ENCODE measurements at regions not wholly inside any gene's neighbourhood (a gene's known extent, or its start where the extent isn't known, plus 50 kb on each side); places are given as distances from the start of the nearest gene placed in this dataset.
A peak's percentile ranks its signal among the peaks of the same experiment; 100 is the strongest.

DNA sequence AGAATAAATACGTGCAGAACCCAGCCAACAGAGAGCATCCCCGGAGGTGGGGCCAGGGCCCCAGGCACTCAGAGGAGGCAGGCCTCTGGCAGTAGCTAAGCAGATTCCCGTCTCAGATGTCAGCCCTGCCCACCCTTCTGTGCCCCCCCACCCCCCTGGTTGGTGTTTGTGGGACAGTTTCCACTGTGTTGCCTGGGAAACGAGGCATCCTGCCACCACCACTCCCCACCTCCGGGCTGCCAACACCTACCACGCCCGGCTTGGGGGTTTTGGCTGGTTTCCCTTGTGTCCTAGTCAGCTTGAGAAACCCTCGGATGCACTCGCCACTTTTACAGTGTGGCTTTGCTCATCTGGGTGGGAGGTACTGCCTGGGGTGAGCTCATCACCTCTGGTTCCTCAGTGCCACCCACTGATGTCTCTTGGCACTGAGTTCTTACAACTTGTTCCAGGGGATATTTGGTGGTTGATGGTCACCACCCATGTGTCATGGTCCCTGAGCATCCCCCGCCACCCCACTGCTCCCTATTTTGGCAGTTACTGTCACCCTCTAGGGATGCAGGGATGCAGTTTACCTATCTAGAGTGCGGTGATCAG, 72.4 kb upstream of the YWHAQ start:
- peak overlapping the region in 4 of 8 donors; percentile 12 to 68 (median 34) for H3K27ac ChIP-seq
- H3K27me3 ChIP-seq (replicated peaks in 1 of 7): no peaks in the 10 kb centered on the region
- no peak for DNase-seq
- H3K9me3 ChIP-seq: no peaks in the 10 kb centered on the region
- intact Hi-C loops (cut with DNase I; ENCODE audit: low total_unique reads): no loop called here
- no peak overlapping the region for H3K4me3 ChIP-seq
- peak in 1 of 3 donors; percentile 18 for TF ChIP-seq POLR2AphosphoS5 (IDR thresholded peaks at IDR 0.05)
- TF ChIP-seq, protein P1, sequence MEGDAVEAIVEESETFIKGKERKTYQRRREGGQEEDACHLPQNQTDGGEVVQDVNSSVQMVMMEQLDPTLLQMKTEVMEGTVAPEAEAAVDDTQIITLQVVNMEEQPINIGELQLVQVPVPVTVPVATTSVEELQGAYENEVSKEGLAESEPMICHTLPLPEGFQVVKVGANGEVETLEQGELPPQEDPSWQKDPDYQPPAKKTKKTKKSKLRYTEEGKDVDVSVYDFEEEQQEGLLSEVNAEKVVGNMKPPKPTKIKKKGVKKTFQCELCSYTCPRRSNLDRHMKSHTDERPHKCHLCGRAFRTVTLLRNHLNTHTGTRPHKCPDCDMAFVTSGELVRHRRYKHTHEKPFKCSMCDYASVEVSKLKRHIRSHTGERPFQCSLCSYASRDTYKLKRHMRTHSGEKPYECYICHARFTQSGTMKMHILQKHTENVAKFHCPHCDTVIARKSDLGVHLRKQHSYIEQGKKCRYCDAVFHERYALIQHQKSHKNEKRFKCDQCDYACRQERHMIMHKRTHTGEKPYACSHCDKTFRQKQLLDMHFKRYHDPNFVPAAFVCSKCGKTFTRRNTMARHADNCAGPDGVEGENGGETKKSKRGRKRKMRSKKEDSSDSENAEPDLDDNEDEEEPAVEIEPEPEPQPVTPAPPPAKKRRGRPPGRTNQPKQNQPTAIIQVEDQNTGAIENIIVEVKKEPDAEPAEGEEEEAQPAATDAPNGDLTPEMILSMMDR (IDR thresholded peaks at IDR 0.05 in 8 of 11, conservative IDR thresholded peaks at IDR 0.05 in 3 of 11): no peak
- H3K36me3 ChIP-seq: no peaks in the 10 kb centered on the region
- WGBS, 5 donors: 42 to 83% (median 73%) methylated on average over 4 to 11 of the region's 11 CpGs
- peaks cover 0 to 20% (median 7%) of the 10 kb centered on the region in 6 donors for H3K4me1 ChIP-seq

DNA sequence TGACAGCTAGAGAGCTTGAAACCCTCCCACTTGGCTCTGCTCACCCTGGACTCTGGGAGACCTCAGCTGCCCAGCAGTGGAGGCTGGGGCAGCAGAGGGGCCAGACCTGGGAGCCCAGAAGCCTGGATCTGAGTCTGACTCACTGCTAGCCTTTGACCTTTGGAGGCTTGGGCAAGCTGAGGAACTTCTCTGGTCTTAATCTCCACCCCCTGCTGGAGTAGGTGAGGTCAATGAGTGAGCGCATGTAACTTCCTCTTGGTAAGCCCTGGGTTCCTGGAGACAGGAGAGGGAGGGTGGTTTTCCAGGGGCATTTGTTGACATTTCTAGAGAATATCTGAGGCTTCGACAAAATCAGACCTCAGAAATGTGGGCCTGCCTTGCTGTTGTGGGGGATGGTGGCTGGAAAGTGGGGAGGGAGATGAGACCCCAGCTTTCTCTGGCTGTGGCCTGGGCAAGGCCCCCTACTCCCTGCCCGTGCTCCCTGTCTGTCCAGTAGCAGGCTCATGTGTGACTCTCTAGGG, 73.0 kb upstream of the YWHAQ start:
- no peaks in the 10 kb centered on the region for H3K9me3 ChIP-seq
- WGBS, 5 donors: 45 to 61% (median 50%) methylated on average over 2 to 3 of the region's 3 CpGs
- DNase-seq: no peak
- TF ChIP-seq POLR2A (IDR thresholded peaks at IDR 0.05) (no peak), POLR2AphosphoS5 (IDR thresholded peaks at IDR 0.05) (no peak)
- TF ChIP-seq, protein P1 (IDR thresholded peaks at IDR 0.05 in 8 of 11, conservative IDR thresholded peaks at IDR 0.05 in 3 of 11): no peak
- H3K4me1 ChIP-seq: peaks cover 0 to 20% (median 7%) of the 10 kb centered on the region in 6 donors
- no peaks in the 10 kb centered on the region for H3K27me3 ChIP-seq (replicated peaks in 1 of 7)
- no peak overlapping the region for H3K4me3 ChIP-seq
- intact Hi-C loops (cut with DNase I; ENCODE audit: low total_unique reads): no loop called here
- H3K36me3 ChIP-seq: no peaks in the 10 kb centered on the region
- peak overlapping the region in 4 of 8 donors; percentile 12 to 68 (median 34) for H3K27ac ChIP-seq

DNA sequence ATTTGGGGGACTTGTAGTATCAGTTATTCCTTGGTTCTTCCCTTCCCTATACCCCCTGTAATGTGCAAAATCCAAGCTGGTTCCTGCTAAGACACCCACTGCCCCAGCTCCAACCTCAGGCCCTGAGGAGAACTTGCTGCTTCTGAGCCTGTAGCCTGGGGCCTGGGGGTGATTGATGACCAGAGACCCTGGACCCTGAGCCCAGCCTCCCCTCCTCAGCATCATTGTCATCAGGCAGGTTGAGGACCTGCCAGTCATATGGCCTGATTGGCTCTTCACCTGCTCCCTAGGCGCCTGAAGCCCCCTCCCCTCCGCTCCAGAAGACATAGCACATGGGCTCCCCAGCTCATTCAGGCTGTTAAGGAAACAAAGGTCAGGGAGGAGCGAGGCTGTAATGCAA, 73.8 kb upstream of the YWHAQ start:
- TF ChIP-seq POLR2AphosphoS5 (IDR thresholded peaks at IDR 0.05) (no peak), POLR2A (IDR thresholded peaks at IDR 0.05) (no peak)
- TF ChIP-seq, protein P1 (IDR thresholded peaks at IDR 0.05 in 8 of 11, conservative IDR thresholded peaks at IDR 0.05 in 3 of 11): no peak
- 94 to 100% (median 96%) methylated on average over 3 of the region's 3 CpGs for WGBS, 5 donors
- intact Hi-C loops (cut with DNase I; ENCODE audit: low total_unique reads): no loop called here
- no peaks in the 10 kb centered on the region for H3K36me3 ChIP-seq
- H3K27me3 ChIP-seq (replicated peaks in 1 of 7): no peaks in the 10 kb centered on the region
- no peak for DNase-seq
- H3K4me1 ChIP-seq: peaks cover 0 to 20% (median 7%) of the 10 kb centered on the region in 6 donors
- no peak overlapping the region for H3K4me3 ChIP-seq
- H3K9me3 ChIP-seq: peaks cover 0 to 2% (median 0%) of the 10 kb centered on the region in 8 donors
- no peak overlapping the region for H3K27ac ChIP-seq

DNA sequence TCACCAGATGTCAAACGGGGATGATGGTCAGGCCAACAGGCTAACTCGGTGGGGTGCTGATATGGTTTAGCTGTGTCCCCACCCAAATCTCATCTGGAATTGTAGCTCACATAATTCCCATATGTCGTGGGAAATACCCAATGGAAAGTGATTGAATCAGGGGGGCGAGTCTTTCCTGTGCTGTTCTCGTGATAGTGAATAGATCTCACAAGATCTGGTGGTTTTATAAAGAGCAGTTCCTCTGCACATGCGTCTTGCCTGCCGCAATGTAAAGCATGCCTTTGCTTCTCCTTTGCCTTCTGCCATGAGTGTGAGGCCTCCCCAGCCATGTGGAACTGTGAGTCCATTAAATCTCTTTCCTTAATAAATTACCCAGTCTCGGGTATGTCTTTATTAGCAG, 74.4 kb upstream of the YWHAQ start:
- Histone ChIP-seq H3K27ac (no peak overlapping the region), H3K9me3 (peaks cover 0 to 5% (median 0%) of the 10 kb centered on the region in 8 donors), H3K36me3 (no peaks in the 10 kb centered on the region), H3K4me3 (no peak overlapping the region), H3K27me3 (replicated peaks in 1 of 7) (no peaks in the 10 kb centered on the region), H3K4me1 (peaks cover 0 to 20% (median 7%) of the 10 kb centered on the region in 6 donors)
- DNase-seq: no peak
- intact Hi-C loops (cut with DNase I; ENCODE audit: low total_unique reads): no loop called here
- WGBS, 5 donors: 81 to 93% (median 85%) methylated on average over 8 of the region's 8 CpGs
- TF ChIP-seq, protein P1 (IDR thresholded peaks at IDR 0.05 in 8 of 11, conservative IDR thresholded peaks at IDR 0.05 in 3 of 11): no peak
- no peak for TF ChIP-seq POLR2A (IDR thresholded peaks at IDR 0.05)
- TF ChIP-seq POLR2AphosphoS5 (IDR thresholded peaks at IDR 0.05): no peak
